NCI-H748 treated with DMSO at 0.1 percent for 48 hours (cell line): ENCODE measurements at regions not wholly inside any gene's neighbourhood (a gene's known extent, or its start where the extent isn't known, plus 50 kb on each side); places are given as distances from the start of the nearest gene placed in this dataset.

Experiments used
- DNase-seq: peaks from one replicate; lab custom pipeline; 2025; lab: John Stamatoyannopoulos, UW

- DNase-seq: no peak
These were observed 302.8 kb upstream of the B3GALT2 start for GRCh38 chr1:193489191-193489590.

GRCh38 chr1:193487722-193488121, 301.3 kb upstream of the B3GALT2 start:
- no peak for DNase-seq

GRCh38 chr1:193486671-193487229, 300.3 kb upstream of the B3GALT2 start:
- DNase-seq: no peak

GRCh38 chr1:193480755-193481154, 294.3 kb upstream of the B3GALT2 start:
- DNase-seq: no peak

- DNase-seq: no peak
These were observed 292.8 kb upstream of the B3GALT2 start for GRCh38 chr1:193479187-193479586.

GRCh38 chr1:193476748-193477147, 290.3 kb upstream of the B3GALT2 start:
- DNase-seq: no peak

GRCh38 chr1:193473932-193474331, 287.5 kb upstream of the B3GALT2 start:
- no peak for DNase-seq

GRCh38 chr1:193472838-193473398, 286.5 kb upstream of the B3GALT2 start:
- no peak for DNase-seq

GRCh38 chr1:193472430-193472829, 286.0 kb upstream of the B3GALT2 start:
- no peak for DNase-seq

GRCh38 chr1:193471981-193472380, 285.6 kb upstream of the B3GALT2 start:
- no peak for DNase-seq

- no peak for DNase-seq
These were observed 277.0 kb upstream of the B3GALT2 start for GRCh38 chr1:193463326-193463932.

GRCh38 chr1:193462629-193463320, 276.4 kb upstream of the B3GALT2 start:
- no peak for DNase-seq

- DNase-seq: no peak
These were observed 272.2 kb upstream of the B3GALT2 start for GRCh38 chr1:193458628-193459027.

- DNase-seq: peak; percentile 14
These were observed 271.3 kb upstream of the B3GALT2 start for GRCh38 chr1:193457676-193458075.

GRCh38 chr1:193456811-193457280, 270.4 kb upstream of the B3GALT2 start:
- no peak for DNase-seq

- DNase-seq: no peak
These were observed 265.2 kb upstream of the B3GALT2 start for GRCh38 chr1:193451606-193452005.

GRCh38 chr1:193451001-193451400, 264.6 kb upstream of the B3GALT2 start:
- no peak for DNase-seq

GRCh38 chr1:193448682-193449461, 262.5 kb upstream of the B3GALT2 start:
- no peak for DNase-seq

GRCh38 chr1:193443886-193444285, 257.5 kb upstream of the B3GALT2 start:
- no peak for DNase-seq

- DNase-seq: no peak
These were observed 252.4 kb upstream of the B3GALT2 start for GRCh38 chr1:193438771-193439170.

- DNase-seq: no peak
These were observed 251.9 kb upstream of the B3GALT2 start for GRCh38 chr1:193438312-193438711.

- no peak for DNase-seq
These were observed 251.4 kb upstream of the B3GALT2 start for GRCh38 chr1:193437785-193438184.
